Calu3 (cell line): ENCODE measurements at regions not wholly inside any gene's neighbourhood (a gene's known extent, or its start where the extent isn't known, plus 50 kb on each side); places are given as distances from the start of the nearest gene placed in this dataset.

Experiments
- BruUV-seq: library from RNA; stranded (reverse); fragments of 400-500 nt; replicated peaks from 2 replicates; lab custom pipeline; 2021; lab: Mats Ljungman, UMichigan
- CTCF ChIA-PET: fragments of 300-600 bp; sonication (Branson Sonifier 250); formaldehyde crosslinking; loops from one replicate; lab custom pipeline; 2022; ENCODE audit warnings: antibody characterized with exemption; lab: Charles Lee
- DNase-seq: peaks from one replicate; pipeline ENCODE4 v3.0.0; 2022
- H3K27ac Mint-ChIP-seq: one replicate; pipeline ENCODE4 v1.8.0; 2022; ENCODE audit warnings: mixed read lengths; ENCODE audit not compliant: unreplicated experiment
- H3K27me3 Mint-ChIP-seq: one replicate; pipeline ENCODE4 v1.8.0; 2022; ENCODE audit warnings: mixed read lengths; ENCODE audit not compliant: unreplicated experiment
- H3K36me3 Mint-ChIP-seq: one replicate; pipeline ENCODE4 v1.8.0; 2022; ENCODE audit warnings: mild to moderate bottlenecking, moderate library complexity, mixed read lengths; ENCODE audit not compliant: insufficient read depth, unreplicated experiment
- H3K4me1 Mint-ChIP-seq: one replicate; pipeline ENCODE4 v1.8.0; 2022; ENCODE audit warnings: mild to moderate bottlenecking, low read depth, mixed read lengths; ENCODE audit not compliant: unreplicated experiment
- H3K4me3 Mint-ChIP-seq: one replicate; pipeline ENCODE4 v1.8.0; 2022; ENCODE audit warnings: mild to moderate bottlenecking, low read depth, moderate library complexity, mixed read lengths; ENCODE audit not compliant: unreplicated experiment
- H3K9me3 Mint-ChIP-seq: one replicate; pipeline ENCODE4 v1.8.0; 2022; ENCODE audit warnings: low read depth, mixed read lengths; ENCODE audit not compliant: unreplicated experiment
- CTCF ChIP-seq: fragments of 200-600 bp; IDR thresholded peaks from one replicate; pipeline ENCODE4 v1.8.0; 2022; ENCODE audit warnings: antibody characterized with exemption; ENCODE audit not compliant: unreplicated experiment
- intact Hi-C: fragments of 100-400 bp; cut with micrococcal nuclease; formaldehyde crosslinking; loops from one replicate; pipeline ENCODE4 v1.10.0; 2022; ENCODE audit not compliant: unreplicated experiment

GRCh38 chr14:101282418-101282817 lies 278.9 kb upstream of the DIO3 start:
- BruUV-seq: no TSS peak

GRCh38 chr14:101284711-101285110 lies 276.6 kb upstream of the DIO3 start:
- CTCF ChIA-PET: no interaction called here
- H3K4me3 Mint-ChIP-seq: no peak overlapping the region
- peaks cover 55% of the 10 kb centered on the region for H3K27me3 Mint-ChIP-seq
- no peak overlapping the region for H3K27ac Mint-ChIP-seq
- no peaks in the 10 kb centered on the region for H3K36me3 Mint-ChIP-seq
- no peak for TF ChIP-seq CTCF
- no peak for DNase-seq
- intact Hi-C loops: no loop called here
- H3K9me3 Mint-ChIP-seq: no peaks in the 10 kb centered on the region
- BruUV-seq: no TSS peak
- no peaks in the 10 kb centered on the region for H3K4me1 Mint-ChIP-seq

More at GRCh38 chr14:101282418-101282817, 278.9 kb upstream of the DIO3 start:
- H3K9me3 Mint-ChIP-seq: no peaks in the 10 kb centered on the region
- intact Hi-C loops: no loop called here
- no peak for DNase-seq
- H3K36me3 Mint-ChIP-seq: no peaks in the 10 kb centered on the region
- H3K4me3 Mint-ChIP-seq: no peak overlapping the region
- H3K4me1 Mint-ChIP-seq: no peaks in the 10 kb centered on the region
- H3K27me3 Mint-ChIP-seq: peaks cover 32% of the 10 kb centered on the region
- TF ChIP-seq CTCF: no peak
- CTCF ChIA-PET: no interaction called here
- no peak overlapping the region for H3K27ac Mint-ChIP-seq

- DNase-seq: no peak
- no peak for TF ChIP-seq CTCF
- CTCF ChIA-PET: interaction anchor here (0.6 kb wide), 1 partner anchor 116 kb away, joined by 5 read pairs; no protein-coding TSS in a partner anchor
- peaks cover 72% of the 10 kb centered on the region for H3K27me3 Mint-ChIP-seq
- no TSS peak for BruUV-seq
- intact Hi-C loops: no loop called here
- H3K4me1 Mint-ChIP-seq: no peaks in the 10 kb centered on the region
- H3K27ac Mint-ChIP-seq: no peak overlapping the region
- no peaks in the 10 kb centered on the region for H3K9me3 Mint-ChIP-seq
- no peak overlapping the region for H3K4me3 Mint-ChIP-seq
- H3K36me3 Mint-ChIP-seq: no peaks in the 10 kb centered on the region
Observed at GRCh38 chr14:101286271-101287018, 274.9 kb upstream of the DIO3 start.

- intact Hi-C loops: no loop called here
Observed at GRCh38 chr14:101288436-101289229, 272.7 kb upstream of the DIO3 start.

More at GRCh38 chr14:101288436-101289229, 272.7 kb upstream of the DIO3 start:
- H3K27ac Mint-ChIP-seq: no peak overlapping the region
- no peak for TF ChIP-seq CTCF
- BruUV-seq: no TSS peak
- no peaks in the 10 kb centered on the region for H3K4me1 Mint-ChIP-seq
- no peaks in the 10 kb centered on the region for H3K9me3 Mint-ChIP-seq
- DNase-seq: no peak
- CTCF ChIA-PET: no interaction called here
- peaks cover 93% of the 10 kb centered on the region for H3K27me3 Mint-ChIP-seq
- H3K4me3 Mint-ChIP-seq: no peak overlapping the region
- no peaks in the 10 kb centered on the region for H3K36me3 Mint-ChIP-seq
